HUES64 (cell line): ENCODE measurements at regions not wholly inside any gene's neighbourhood (a gene's known extent, or its start where the extent isn't known, plus 50 kb on each side); places are given as distances from the start of the nearest gene placed in this dataset.
"Not testable (repeated sequence)": the region's sequence is repeated elsewhere in the genome, so short reads cannot be mapped to it uniquely, and the experiment has no call there.

Experiments
- H3K27ac ChIP-seq: 2 replicates; pipeline ENCODE4 v1.7.0; 2013; ENCODE audit warnings: low read depth, low read length, inconsistent platforms
- H3K27me3 ChIP-seq: 2 replicates; pipeline ENCODE4 v1.6.1; 2013; ENCODE audit warnings: mild to moderate bottlenecking, low read length; ENCODE audit not compliant: insufficient read depth
- H3K36me3 ChIP-seq: 2 replicates; pipeline ENCODE4 v1.6.1; 2013; ENCODE audit warnings: mild to moderate bottlenecking, low read length; ENCODE audit not compliant: insufficient read depth
- H3K4me1 ChIP-seq: 2 replicates; pipeline ENCODE4 v1.6.1; 2013; ENCODE audit warnings: mild to moderate bottlenecking, low read length, moderate library complexity; ENCODE audit not compliant: insufficient read depth
- H3K4me3 ChIP-seq: 2 replicates; pipeline ENCODE4 v1.5.1; 2013; ENCODE audit warnings: mild to moderate bottlenecking, low read length, moderate library complexity
- H3K9ac ChIP-seq: 2 replicates; pipeline ENCODE4 v1.6.1; 2013; ENCODE audit warnings: mild to moderate bottlenecking, low read depth, low read length
- H3K9me3 ChIP-seq: 2 replicates; pipeline ENCODE4 v1.6.1; 2013; ENCODE audit warnings: low read depth, low read length; ENCODE audit not compliant: insufficient read depth
- WGBS: fragments of 150-250, 120-280 bp; methylation state at CpG from one replicate; pipeline ENCODE4 v1.1.7; 2013; ENCODE audit warnings: missing lambda C conversion rate; 5-methylcytosine and 5-hydroxymethylcytosine counted together

DNA sequence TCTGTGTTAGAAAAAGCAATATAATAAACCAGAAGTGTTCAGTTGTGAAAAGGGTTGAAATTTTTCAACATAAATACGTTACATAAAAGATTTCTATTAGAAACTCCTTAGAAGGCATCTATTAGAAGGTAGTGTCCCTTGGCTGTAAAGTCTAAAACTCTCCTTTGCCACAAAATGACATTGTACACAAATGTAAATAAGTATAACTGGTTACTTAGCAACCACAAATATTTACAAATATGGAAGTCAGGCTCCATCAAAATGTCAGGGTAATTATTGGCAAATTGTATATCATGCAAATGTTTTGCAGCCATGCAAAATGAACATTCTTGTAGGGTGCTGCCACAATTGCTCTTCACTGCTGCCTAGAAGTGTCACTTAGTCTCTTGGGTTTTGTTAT, 419.1 kb upstream of the CDIN1 start:
- H3K9me3 ChIP-seq = no peaks in the 10 kb centered on the region
- H3K36me3 ChIP-seq = no peaks in the 10 kb centered on the region
- no peak overlapping the region for H3K27ac ChIP-seq
- no peak overlapping the region for H3K4me3 ChIP-seq
- no peak overlapping the region for H3K9ac ChIP-seq
- WGBS = no CpG with 5 or more reads among the region's 1 CpG
- H3K27me3 ChIP-seq = no peaks in the 10 kb centered on the region
- 0 out of 2 replicates have a peak, but pooled peaks cover 6% of the 10 kb centered on the region for H3K4me1 ChIP-seq

DNA sequence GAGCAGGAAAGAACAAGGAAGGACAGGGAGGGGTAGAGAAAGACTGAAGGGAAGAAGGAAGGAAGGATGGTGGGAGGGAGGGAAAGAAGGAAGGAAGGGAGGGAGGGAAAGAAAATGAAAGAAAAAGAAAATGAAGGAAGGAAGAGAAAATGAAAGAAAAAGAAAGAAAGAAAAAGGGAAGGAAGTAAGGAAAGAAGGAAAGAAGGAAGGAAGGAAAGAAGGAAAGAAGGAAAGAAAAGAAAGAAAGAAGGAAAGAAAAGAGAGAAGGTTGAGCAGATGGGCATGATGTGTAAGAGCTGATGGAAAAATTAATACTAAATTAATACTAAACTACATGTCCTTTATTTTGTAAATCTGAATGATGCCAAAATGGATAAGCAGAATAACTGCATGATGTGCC, 418.3 kb upstream of the CDIN1 start:
- H3K36me3 ChIP-seq = no peaks in the 10 kb centered on the region
- H3K27me3 ChIP-seq = no peaks in the 10 kb centered on the region
- H3K27ac ChIP-seq = no peak overlapping the region
- no peaks in the 10 kb centered on the region for H3K9me3 ChIP-seq
- no peak overlapping the region for H3K9ac ChIP-seq
- no peak overlapping the region for H3K4me3 ChIP-seq
- H3K4me1 ChIP-seq = 0 out of 2 replicates have a peak, but pooled peaks cover 6% of the 10 kb centered on the region

DNA sequence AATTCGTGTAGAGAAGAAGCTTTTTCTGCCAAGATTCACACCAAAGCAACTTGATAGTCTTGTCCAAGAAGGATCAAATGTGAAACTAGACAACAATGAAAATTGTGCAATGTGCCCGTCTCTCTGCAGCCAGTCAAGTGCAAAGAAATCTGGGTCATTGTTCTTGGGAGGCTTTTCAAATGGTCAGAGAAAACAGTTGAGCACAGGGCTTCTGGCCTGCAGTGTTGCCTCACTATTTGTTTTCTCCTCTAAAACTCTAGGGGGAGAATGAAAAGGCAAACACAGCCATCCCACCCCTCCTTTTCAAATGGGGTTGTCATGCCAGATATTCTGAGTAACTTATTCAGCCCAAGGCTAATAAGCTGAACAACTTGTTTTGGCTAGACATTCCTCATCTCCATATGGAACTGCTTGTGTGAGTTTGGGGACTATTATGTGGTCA, 417.6 kb upstream of the CDIN1 start:
- Histone ChIP-seq H3K9me3 (no peaks in the 10 kb centered on the region), H3K4me3 (no peak overlapping the region), H3K27me3 (no peaks in the 10 kb centered on the region), H3K4me1 (0 out of 2 replicates have a peak, but pooled peaks cover 6% of the 10 kb centered on the region), H3K27ac (no peak overlapping the region), H3K9ac (no peak overlapping the region), H3K36me3 (no peaks in the 10 kb centered on the region)
- WGBS = 83% methylated on average over 2 of the region's 2 CpGs

DNA sequence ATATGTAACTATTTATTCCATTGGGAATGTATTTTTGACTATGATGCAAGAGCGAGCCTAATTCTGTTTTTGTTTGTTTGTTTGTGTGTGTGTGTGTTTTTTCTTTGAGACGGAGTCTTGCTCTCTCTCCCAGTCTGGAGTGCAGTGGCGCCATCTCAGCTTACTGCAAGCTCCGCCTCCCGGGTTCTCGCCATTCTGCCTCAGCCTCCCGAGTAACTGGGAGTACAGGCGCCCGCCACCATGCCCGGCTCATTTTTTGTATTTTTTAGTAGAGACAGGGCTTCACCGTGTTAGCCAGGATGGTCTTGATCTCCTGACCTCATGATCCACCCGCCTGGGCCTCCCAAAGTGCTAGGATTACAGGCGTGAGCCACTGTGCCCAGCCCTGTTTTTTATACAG, 415.4 kb upstream of the CDIN1 start:
- H3K4me3 ChIP-seq, H3K4me1 ChIP-seq, H3K27me3 ChIP-seq, H3K36me3 ChIP-seq, H3K27ac ChIP-seq, H3K9ac ChIP-seq, H3K9me3 ChIP-seq: not testable (repeated sequence)
- 97% methylated on average over 13 of the region's 13 CpGs for WGBS

DNA sequence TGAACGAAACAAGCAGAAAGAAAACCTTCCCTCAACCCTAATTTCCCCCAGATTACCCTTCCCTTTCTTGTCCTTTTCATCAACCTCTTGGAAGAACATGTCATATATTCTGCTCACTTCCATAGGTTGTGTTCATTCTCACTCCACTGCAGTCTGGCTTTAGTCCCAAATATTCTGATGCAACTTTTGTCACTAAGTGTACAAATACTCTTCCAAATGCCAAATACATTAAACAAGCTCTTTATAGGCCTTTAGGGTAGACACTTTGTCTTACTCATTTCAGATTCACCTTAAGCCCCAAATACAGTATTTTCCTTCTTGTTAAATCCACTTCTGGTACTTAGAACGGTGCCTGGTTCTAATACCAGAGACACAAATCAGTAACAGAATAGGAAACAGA, 406.5 kb upstream of the CDIN1 start:
- Histone ChIP-seq H3K36me3 (no peaks in the 10 kb centered on the region), H3K4me3 (no peak overlapping the region), H3K4me1 (peaks cover 4% of the 10 kb centered on the region; the same call in 1 of the 2 replicates), H3K27ac (no peak overlapping the region), H3K9me3 (no peaks in the 10 kb centered on the region), H3K9ac (no peak overlapping the region), H3K27me3 (no peaks in the 10 kb centered on the region)
- 100% methylated on average over 2 of the region's 2 CpGs for WGBS

DNA sequence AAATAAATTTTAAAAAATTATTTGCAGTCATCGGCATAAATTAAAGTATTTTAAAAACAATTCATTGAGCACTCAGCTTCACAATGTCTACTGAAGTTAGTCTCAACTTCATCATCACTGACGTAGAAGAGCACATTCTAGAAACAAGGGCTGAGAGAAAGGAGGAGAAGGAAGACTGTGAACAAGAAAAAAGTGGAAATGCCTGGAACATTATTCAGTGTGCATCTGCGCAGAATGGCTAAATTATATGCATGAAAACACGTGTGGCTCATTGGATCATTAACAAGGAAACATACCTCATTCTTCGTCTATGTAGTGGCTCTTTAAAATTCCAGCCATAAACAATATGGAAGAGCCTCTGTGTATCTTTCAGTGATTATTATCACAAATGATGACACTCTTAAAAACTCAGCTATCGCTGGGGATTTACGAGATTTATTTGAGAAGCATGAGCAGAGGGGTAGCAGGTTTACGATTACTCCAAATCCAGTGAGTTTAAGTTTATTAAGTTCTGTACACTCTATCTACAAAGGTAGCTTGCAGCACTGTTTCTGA, 404.2 kb upstream of the CDIN1 start:
- Histone ChIP-seq H3K27ac (no peak overlapping the region), H3K27me3 (no peaks in the 10 kb centered on the region), H3K4me1 (peaks cover 8% of the 10 kb centered on the region; the same call in 1 of the 2 replicates), H3K4me3 (no peak overlapping the region), H3K36me3 (no peaks in the 10 kb centered on the region), H3K9me3 (no peaks in the 10 kb centered on the region), H3K9ac (no peak overlapping the region)
- 93% methylated on average over 7 of the region's 8 CpGs for WGBS

DNA sequence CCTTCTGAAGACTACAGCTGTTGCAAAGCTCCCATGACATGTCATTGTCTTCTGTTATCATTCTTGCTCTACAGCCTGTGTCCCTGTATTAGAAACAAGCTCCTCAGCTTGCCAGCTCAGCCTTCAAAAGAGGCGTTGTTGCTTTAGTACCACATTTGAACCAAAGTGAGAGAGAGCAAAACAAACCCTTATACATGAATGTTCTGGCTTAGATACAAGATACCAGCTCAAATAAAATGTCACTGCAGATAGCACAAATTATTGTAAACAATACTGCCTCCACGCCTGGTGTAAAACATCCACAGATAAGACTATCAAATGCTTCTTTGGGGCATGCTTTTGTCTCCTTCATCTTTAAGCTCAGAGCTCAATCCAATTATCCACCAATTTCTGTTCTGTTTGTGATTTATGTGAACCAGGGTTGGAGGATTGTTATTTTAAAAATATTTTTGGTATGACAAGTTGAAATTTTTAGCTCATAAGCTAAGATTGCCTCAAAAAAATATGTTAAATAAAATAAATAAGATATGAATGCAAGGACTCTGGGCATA, 403.6 kb upstream of the CDIN1 start:
- H3K4me1 ChIP-seq = peaks cover 8% of the 10 kb centered on the region; the same call in 1 of the 2 replicates
- H3K9me3 ChIP-seq = no peaks in the 10 kb centered on the region
- H3K27ac ChIP-seq = no peak overlapping the region
- H3K9ac ChIP-seq = no peak overlapping the region
- H3K27me3 ChIP-seq = no peaks in the 10 kb centered on the region
- H3K36me3 ChIP-seq = no peaks in the 10 kb centered on the region
- WGBS = 94% methylated on average over 2 of the region's 2 CpGs
- no peak overlapping the region for H3K4me3 ChIP-seq

DNA sequence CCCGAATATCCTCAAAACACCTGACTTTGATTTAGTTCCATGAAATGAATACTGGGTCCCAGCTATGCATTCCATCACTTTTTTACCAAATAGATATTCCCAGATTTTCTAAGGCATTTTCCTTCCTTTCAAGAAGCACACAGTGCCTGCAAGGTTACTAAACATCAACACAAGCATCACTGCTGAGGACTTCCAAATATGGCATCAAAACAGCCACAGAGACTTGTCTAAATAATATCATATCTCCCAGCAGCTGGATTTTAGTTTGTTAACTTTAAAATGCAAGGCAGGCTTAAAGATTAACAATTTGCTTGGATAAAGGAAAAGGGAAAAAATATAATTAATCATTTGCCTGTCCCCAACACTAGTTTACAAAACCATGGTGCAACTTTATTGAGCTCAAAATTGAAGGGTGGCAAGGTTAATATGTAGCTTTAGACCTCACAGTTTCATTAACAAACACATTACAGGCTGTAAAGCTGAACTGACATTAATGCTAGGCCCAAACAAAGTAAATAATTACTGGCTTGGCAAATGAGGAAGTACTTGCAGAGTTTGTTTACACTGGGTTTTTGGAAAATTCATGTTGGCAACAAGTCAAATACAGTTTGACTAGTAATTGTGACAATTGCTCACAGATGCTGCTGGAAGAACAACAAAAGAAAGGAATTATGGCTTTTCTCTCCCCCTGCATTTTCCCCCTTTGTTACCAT, 401.7 kb upstream of the CDIN1 start:
- no peak overlapping the region for H3K9ac ChIP-seq
- H3K27ac ChIP-seq = no peak overlapping the region
- no peaks in the 10 kb centered on the region for H3K27me3 ChIP-seq
- peaks cover 8% of the 10 kb centered on the region; the same call in 1 of the 2 replicates for H3K4me1 ChIP-seq
- H3K4me3 ChIP-seq = no peak overlapping the region
- WGBS = 86% methylated on average over 1 of the region's 1 CpG
- H3K36me3 ChIP-seq = no peaks in the 10 kb centered on the region
- no peaks in the 10 kb centered on the region for H3K9me3 ChIP-seq

DNA sequence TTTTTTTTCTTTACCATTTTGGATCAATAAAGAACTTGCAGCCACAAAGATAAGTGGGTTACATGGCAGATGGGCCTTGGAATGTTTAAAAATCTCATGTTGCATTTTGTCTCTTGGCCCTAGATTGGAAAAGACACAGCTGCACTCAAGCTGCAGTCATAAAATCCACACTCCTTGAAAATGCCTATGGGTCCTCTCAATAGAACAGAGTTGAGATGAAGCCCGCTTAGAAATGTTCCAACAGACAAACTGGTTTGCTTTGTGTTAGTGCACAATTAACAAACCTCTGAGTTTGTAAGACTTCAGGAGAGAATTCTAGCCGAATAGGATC, 401.2 kb upstream of the CDIN1 start:
- H3K4me1 ChIP-seq = peaks cover 8% of the 10 kb centered on the region; the same call in 1 of the 2 replicates
- 98% methylated on average over 2 of the region's 2 CpGs for WGBS
- H3K4me3 ChIP-seq = no peak overlapping the region

DNA sequence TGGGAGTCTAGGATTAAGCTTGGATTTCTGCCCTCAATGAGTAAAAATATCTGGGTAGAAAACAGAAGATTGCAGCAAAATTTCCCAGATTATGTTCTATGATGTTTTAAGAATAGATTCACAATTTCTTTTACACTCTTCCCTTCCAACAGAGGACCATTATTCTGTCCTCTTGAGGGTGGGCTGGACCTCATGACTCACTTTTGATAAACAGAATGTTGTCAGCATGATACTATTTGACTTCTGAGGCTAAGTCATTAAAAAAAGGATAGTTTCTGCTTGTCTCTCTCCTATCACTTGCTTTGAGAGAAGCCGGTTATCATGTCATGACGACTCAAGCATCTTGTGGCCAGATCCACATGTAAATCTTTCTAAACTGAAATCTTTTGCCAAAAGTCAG, 396.2 kb upstream of the CDIN1 start:
- Histone ChIP-seq H3K9ac (no peak overlapping the region), H3K27me3 (no peaks in the 10 kb centered on the region), H3K4me1 (peaks cover 2% of the 10 kb centered on the region; the same call in 1 of the 2 replicates), H3K4me3 (no peak overlapping the region), H3K36me3 (no peaks in the 10 kb centered on the region), H3K27ac (no peak overlapping the region), H3K9me3 (no peaks in the 10 kb centered on the region)
- WGBS = 96% methylated on average over 2 of the region's 2 CpGs

More for the DNA sequence above, 401.2 kb upstream of the CDIN1 start:
- H3K27ac ChIP-seq = no peak overlapping the region
- H3K9me3 ChIP-seq = no peaks in the 10 kb centered on the region
- H3K9ac ChIP-seq = no peak overlapping the region
- no peaks in the 10 kb centered on the region for H3K27me3 ChIP-seq
- H3K36me3 ChIP-seq = no peaks in the 10 kb centered on the region

DNA sequence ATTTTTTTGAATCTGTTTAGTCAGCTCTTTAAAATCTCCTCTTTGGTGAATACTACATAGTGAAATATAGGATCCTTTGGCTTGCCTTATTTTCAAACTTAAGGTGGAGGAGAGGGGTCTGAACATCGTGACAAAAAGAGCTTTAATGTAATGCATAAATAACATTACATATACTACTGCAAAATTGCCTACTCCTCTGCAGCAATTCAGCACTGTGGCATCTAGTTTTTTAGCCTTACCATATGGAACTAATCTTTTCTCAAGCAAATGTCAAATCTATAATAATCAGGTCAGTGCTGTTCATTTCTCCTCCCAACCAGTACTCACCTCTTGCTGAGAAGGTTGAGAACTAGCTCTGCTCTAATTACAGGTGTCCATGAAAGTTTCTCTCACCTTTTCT, 394.0 kb upstream of the CDIN1 start:
- Histone ChIP-seq H3K4me3 (no peak overlapping the region), H3K27me3 (no peaks in the 10 kb centered on the region), H3K27ac (no peak overlapping the region), H3K36me3 (no peaks in the 10 kb centered on the region), H3K9ac (no peak overlapping the region), H3K4me1 (no peaks in the 10 kb centered on the region), H3K9me3 (no peaks in the 10 kb centered on the region)
- WGBS = no CpG with 5 or more reads among the region's 1 CpG
